ENCODE measurements at regions not wholly inside any gene's neighbourhood (a gene's known extent, or its start where the extent isn't known, plus 50 kb on each side); places are given as distances from the start of the nearest gene placed in this dataset.

- no peak overlapping the region for H3K27ac ChIP-seq (ENCODE audit: extremely low read depth, low read depth, low read length)
- no peak overlapping the region for H3K4me2 ChIP-seq (ENCODE audit: insufficient read depth, low read length)
- intact Hi-C loops (cut with micrococcal nuclease) (no loop called here), in situ Hi-C loops (cut with MboI) (no loop called here)
- DNase-seq (ENCODE audit: extremely low read depth in 1 of 4, low spot score in 3 of 4): no peak
- ChIA-PET POLR2A (interaction anchor here (1.5 kb wide), 1 partner anchor 18 kb away, joined by 3 read pairs; no protein-coding TSS in a partner anchor), CTCF (ENCODE audit: low intra/inter-chr PET ratio) (no interaction called here)
- H3K4me3 ChIP-seq: no peak overlapping the region
- no peak overlapping the region for H2AFZ ChIP-seq (ENCODE audit: low read depth, low read length)
- no peaks in the 10 kb centered on the region for H3K9me1 ChIP-seq (ENCODE audit: control insufficient read depth, insufficient read depth, low read length)
- H3K9me3 ChIP-seq (replicated peaks; ENCODE audit: control insufficient read depth, insufficient read depth, low read depth, low read length): no peaks in the 10 kb centered on the region
- H3K4me1 ChIP-seq (replicated peaks in 1 of 2; ENCODE audit: control insufficient read depth in 2 of 2, insufficient read depth in 2 of 2, low read length in 2 of 2): no peaks in the 10 kb centered on the region
- H3K9ac ChIP-seq (ENCODE audit: insufficient read depth in 1 of 2, low read depth in 2 of 2, low read length in 2 of 2): no peak overlapping the region
- no peak for FAIRE-seq
- no peak for ATAC-seq
- BruUV-seq (replicated peaks): no TSS peak
- no peaks in the 10 kb centered on the region for H4K20me1 ChIP-seq (replicated peaks; ENCODE audit: control insufficient read depth, insufficient read depth, low read length)
- WGBS (ENCODE audit: insufficient coverage, low coverage, missing lambda C conversion rate): 0% methylated on average over 2 of the region's 2 CpGs
- no peaks in the 10 kb centered on the region for H3K79me2 ChIP-seq (ENCODE audit: control insufficient read depth, insufficient read depth, low read length)
- TF ChIP-seq HNRNPLL (IDR thresholded peaks at IDR 0.05; ENCODE audit: low read depth, low read length, poor library complexity, severe bottlenecking): no peak
- no peak for TF ChIP-seq UBTF (IDR thresholded peaks at IDR 0.05; ENCODE audit: borderline replicate concordance in 1 of 2, low read depth in 2 of 2, low read length in 2 of 2)
- TF ChIP-seq PCBP2 (IDR thresholded peaks at IDR 0.05; ENCODE audit: low read depth, low read length, poor library complexity, severe bottlenecking): no peak
- TF ChIP-seq ZNF354B (CRISPR knock-in tag; IDR thresholded peaks at IDR 0.05): no peak
- no peak for TF ChIP-seq CHD7 (IDR thresholded peaks at IDR 0.05; ENCODE audit: low read depth, low read length)
- H3K36me3 ChIP-seq (ENCODE audit: control insufficient read depth, insufficient read depth, low read length): no peaks in the 10 kb centered on the region
- H3K27me3 ChIP-seq (ENCODE audit: control insufficient read depth in 2 of 2, insufficient read depth in 2 of 2, low read length in 2 of 2): no peaks in the 10 kb centered on the region
Measured at GRCh38 chr20:16197696-16198095, 375.6 kb downstream of the KIF16B start.

All from K562 (cell line).